ENCODE measurements at regions not wholly inside any gene's neighbourhood (a gene's known extent, or its start where the extent isn't known, plus 50 kb on each side); places are given as distances from the start of the nearest gene placed in this dataset.

- no peak overlapping the region for H3K9ac ChIP-seq (ENCODE audit: low read length)
- ChIA-PET POLR2A (ENCODE audit: unreplicated experiment) (no interaction called here), CTCF (no interaction called here)
- H3K4me1 ChIP-seq (ENCODE audit: insufficient read depth, low read length) = peaks cover 35% of the 10 kb centered on the region
- TF ChIP-seq CTCF (conservative IDR thresholded peaks at IDR 0.05; ENCODE audit: low read depth, low read length) = no peak
- no peak for TF ChIP-seq EZH2 (IDR thresholded peaks at IDR 0.05; ENCODE audit: low read length, unreplicated experiment)
- no peak for TF ChIP-seq EZH2phosphoT487 (IDR thresholded peaks at IDR 0.05; ENCODE audit: borderline replicate concordance, low read length)
- H3K27me3 ChIP-seq (ENCODE audit: low read length) = no peaks in the 10 kb centered on the region
- ATAC-seq = no peak
- H3K4me3 ChIP-seq (ENCODE audit: low read length) = no peak overlapping the region
- no peaks in the 10 kb centered on the region for H3F3A ChIP-seq (ENCODE audit: low read length, unreplicated experiment)
- H3K9me2 ChIP-seq (replicated peaks; ENCODE audit: low read length) = no peaks in the 10 kb centered on the region
- intact Hi-C loops (cut with micrococcal nuclease) = loop anchor here (5.0 kb wide), 3 partner anchors 113 to 803 kb away; no protein-coding TSS in a partner anchor
- no peaks in the 10 kb centered on the region for H3K36me3 ChIP-seq (ENCODE audit: low read depth, low read length)
- no TSS peak for BruUV-seq (replicated peaks)
- H3K9me3 ChIP-seq (ENCODE audit: low read length) = no peaks in the 10 kb centered on the region
- H3K79me2 ChIP-seq (ENCODE audit: low read length) = no peaks in the 10 kb centered on the region
- H3K4me2 ChIP-seq (ENCODE audit: low read length) = no peak overlapping the region
- peak; percentile 27 for DNase-seq
- no peak overlapping the region for H3K27ac ChIP-seq (ENCODE audit: low read length)
- H2AFZ ChIP-seq (ENCODE audit: low read length) = no peak overlapping the region
- H4K20me1 ChIP-seq (ENCODE audit: low read length) = no peaks in the 10 kb centered on the region
These were observed 585.7 kb downstream of the ACTL7B start for GRCh38 chr9:108270051-108270450.

- TF ChIP-seq CTCF (conservative IDR thresholded peaks at IDR 0.05; ENCODE audit: low read depth, low read length) (no peak), EZH2phosphoT487 (IDR thresholded peaks at IDR 0.05; ENCODE audit: borderline replicate concordance, low read length) (no peak), EZH2 (IDR thresholded peaks at IDR 0.05; ENCODE audit: low read length, unreplicated experiment) (no peak)
- H2AFZ ChIP-seq (ENCODE audit: low read length) = no peak overlapping the region
- H3K36me3 ChIP-seq (ENCODE audit: low read depth, low read length) = no peaks in the 10 kb centered on the region
- no peaks in the 10 kb centered on the region for H3K79me2 ChIP-seq (ENCODE audit: low read length)
- H3K4me2 ChIP-seq (ENCODE audit: low read length) = no peak overlapping the region
- intact Hi-C loops (cut with micrococcal nuclease) = no loop called here
- no TSS peak for BruUV-seq (replicated peaks)
- H3K27ac ChIP-seq (ENCODE audit: low read length) = no peak overlapping the region
- no peak overlapping the region for H3K4me3 ChIP-seq (ENCODE audit: low read length)
- H3K9ac ChIP-seq (ENCODE audit: low read length) = no peak overlapping the region
- no peaks in the 10 kb centered on the region for H4K20me1 ChIP-seq (ENCODE audit: low read length)
- CTCF ChIA-PET = no interaction called here
- POLR2A ChIA-PET (ENCODE audit: unreplicated experiment) = no interaction called here
- DNase-seq (no peak), ATAC-seq (no peak)
- no peaks in the 10 kb centered on the region for H3K9me2 ChIP-seq (replicated peaks; ENCODE audit: low read length)
- H3K27me3 ChIP-seq (ENCODE audit: low read length) = no peaks in the 10 kb centered on the region
- no peaks in the 10 kb centered on the region for H3F3A ChIP-seq (ENCODE audit: low read length, unreplicated experiment)
- H3K9me3 ChIP-seq (ENCODE audit: low read length) = no peaks in the 10 kb centered on the region
- peaks cover 35% of the 10 kb centered on the region for H3K4me1 ChIP-seq (ENCODE audit: insufficient read depth, low read length)
These were observed 586.4 kb downstream of the ACTL7B start for GRCh38 chr9:108269371-108269770.

- ChIA-PET CTCF (no interaction called here), POLR2A (ENCODE audit: unreplicated experiment) (no interaction called here)
- H4K20me1 ChIP-seq (ENCODE audit: low read length) = no peaks in the 10 kb centered on the region
These were observed 590.7 kb downstream of the ACTL7B start for GRCh38 chr9:108265065-108265464.

More at GRCh38 chr9:108265065-108265464, 590.7 kb downstream of the ACTL7B start:
- DNase-seq (no peak), ATAC-seq (no peak)
- no TSS peak for BruUV-seq (replicated peaks)
- Histone ChIP-seq H3K79me2 (ENCODE audit: low read length) (no peaks in the 10 kb centered on the region), H3K4me1 (ENCODE audit: insufficient read depth, low read length) (peaks cover 5% of the 10 kb centered on the region), H3K27ac (ENCODE audit: low read length) (no peak overlapping the region), H3K9me2 (replicated peaks; ENCODE audit: low read length) (no peaks in the 10 kb centered on the region), H2AFZ (ENCODE audit: low read length) (no peak overlapping the region), H3K36me3 (ENCODE audit: low read depth, low read length) (no peaks in the 10 kb centered on the region), H3K4me2 (ENCODE audit: low read length) (no peak overlapping the region), H3F3A (ENCODE audit: low read length, unreplicated experiment) (no peaks in the 10 kb centered on the region), H3K4me3 (ENCODE audit: low read length) (no peak overlapping the region), H3K27me3 (ENCODE audit: low read length) (no peaks in the 10 kb centered on the region), H3K9ac (ENCODE audit: low read length) (no peak overlapping the region), H3K9me3 (ENCODE audit: low read length) (no peaks in the 10 kb centered on the region)
- intact Hi-C loops (cut with micrococcal nuclease) = no loop called here
- TF ChIP-seq EZH2 (IDR thresholded peaks at IDR 0.05; ENCODE audit: low read length, unreplicated experiment) (no peak), CTCF (conservative IDR thresholded peaks at IDR 0.05; ENCODE audit: low read depth, low read length) (no peak), EZH2phosphoT487 (IDR thresholded peaks at IDR 0.05; ENCODE audit: borderline replicate concordance, low read length) (no peak)
